Ovary (tissue), 3 donors: ENCODE measurements at regions not wholly inside any gene's neighbourhood (a gene's known extent, or its start where the extent isn't known, plus 50 kb on each side); places are given as distances from the start of the nearest gene placed in this dataset.

Experiments used
- EP300 ChIP-seq: sonication (generic); formaldehyde crosslinking; IDR thresholded peaks from one replicate; pipeline ENCODE4 v1.6.1; 2017; ENCODE audit warnings: antibody characterized with exemption
- POLR2A ChIP-seq: fragments of 450-650 bp; IDR thresholded peaks from one replicate; pipeline ENCODE4 v1.6.1; 2017; ENCODE audit warnings: antibody characterized with exemption, mild to moderate bottlenecking, moderate library complexity
- TF ChIP-seq, protein P1 (sequence below), 3 donors: fragments of 450-650 bp in 2 of 3; fragments of 200-600 bp in 1 of 3; IDR thresholded peaks; one replicate each; pipeline versions ENCODE4 v1.5.1 to v1.8.0; 2016 to 2022; ENCODE audit warnings: antibody characterized with exemption in 3 of 3, mild to moderate bottlenecking in 1 of 3
- donor health status: DM: no; HTN: no; CAD: no.

DNA sequence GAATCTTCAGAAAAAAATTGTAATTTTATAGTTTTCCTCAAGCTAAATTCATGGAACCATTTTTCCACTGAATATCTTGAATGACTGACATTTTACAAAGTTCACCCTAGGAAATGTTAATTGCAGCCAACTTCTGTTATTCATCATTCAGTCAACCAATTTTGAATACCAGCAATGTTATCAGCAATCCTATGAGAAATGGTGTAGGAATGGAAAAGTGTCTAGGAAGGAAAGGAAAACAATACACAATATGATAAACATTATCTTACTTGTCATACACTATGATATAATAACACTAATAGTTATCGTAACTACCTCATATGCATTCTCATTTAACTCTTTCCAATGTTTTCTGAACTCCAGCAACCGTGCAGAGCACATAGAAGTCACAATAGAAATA, 790.5 kb upstream of the LRRC4C start:
- TF ChIP-seq, protein P1, sequence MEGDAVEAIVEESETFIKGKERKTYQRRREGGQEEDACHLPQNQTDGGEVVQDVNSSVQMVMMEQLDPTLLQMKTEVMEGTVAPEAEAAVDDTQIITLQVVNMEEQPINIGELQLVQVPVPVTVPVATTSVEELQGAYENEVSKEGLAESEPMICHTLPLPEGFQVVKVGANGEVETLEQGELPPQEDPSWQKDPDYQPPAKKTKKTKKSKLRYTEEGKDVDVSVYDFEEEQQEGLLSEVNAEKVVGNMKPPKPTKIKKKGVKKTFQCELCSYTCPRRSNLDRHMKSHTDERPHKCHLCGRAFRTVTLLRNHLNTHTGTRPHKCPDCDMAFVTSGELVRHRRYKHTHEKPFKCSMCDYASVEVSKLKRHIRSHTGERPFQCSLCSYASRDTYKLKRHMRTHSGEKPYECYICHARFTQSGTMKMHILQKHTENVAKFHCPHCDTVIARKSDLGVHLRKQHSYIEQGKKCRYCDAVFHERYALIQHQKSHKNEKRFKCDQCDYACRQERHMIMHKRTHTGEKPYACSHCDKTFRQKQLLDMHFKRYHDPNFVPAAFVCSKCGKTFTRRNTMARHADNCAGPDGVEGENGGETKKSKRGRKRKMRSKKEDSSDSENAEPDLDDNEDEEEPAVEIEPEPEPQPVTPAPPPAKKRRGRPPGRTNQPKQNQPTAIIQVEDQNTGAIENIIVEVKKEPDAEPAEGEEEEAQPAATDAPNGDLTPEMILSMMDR (IDR thresholded peaks at IDR 0.05) = no peak
- TF ChIP-seq POLR2A (no peak), EP300 (no peak)
